NCI-H187 treated with DMSO at 0.1 percent for 48 hours (cell line): ENCODE measurements at regions not wholly inside any gene's neighbourhood (a gene's known extent, or its start where the extent isn't known, plus 50 kb on each side); places are given as distances from the start of the nearest gene placed in this dataset.
A peak's percentile ranks its signal among the peaks of the same experiment; 100 is the strongest.

Source experiments
- DNase-seq: peaks from one replicate; lab custom pipeline; 2025; lab: John Stamatoyannopoulos, UW

DNA sequence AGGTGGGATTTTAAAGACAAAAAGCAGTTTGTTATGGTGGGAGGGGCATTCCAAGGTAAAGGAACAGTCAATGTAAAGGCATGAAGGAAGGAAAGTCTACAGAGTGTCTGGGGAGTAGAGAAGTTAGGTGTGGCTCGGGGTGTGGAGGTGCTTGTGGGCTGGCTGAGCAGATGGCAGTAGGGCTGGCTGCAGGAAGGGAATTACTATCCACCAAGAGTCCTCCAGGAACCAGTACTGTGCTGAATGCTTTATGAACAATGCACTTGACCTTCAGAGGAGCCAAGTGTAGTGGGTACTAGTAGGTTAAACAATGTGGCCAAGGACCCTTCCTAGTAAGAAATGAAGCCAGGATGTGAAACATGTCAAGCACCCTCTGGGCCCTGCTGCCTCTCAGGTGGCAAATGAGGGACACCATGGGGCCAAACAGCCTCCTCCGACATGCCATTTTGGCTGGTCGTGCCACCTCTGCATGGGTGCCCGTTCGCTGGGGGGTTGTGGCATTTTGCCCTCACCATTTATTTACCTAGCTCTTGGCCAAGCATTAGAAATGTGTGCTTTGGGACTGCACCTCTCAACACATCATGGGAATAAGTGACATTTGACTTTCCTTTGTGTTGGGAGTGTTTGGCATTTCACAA lies 123.6 kb upstream of the TENM4 start:
- peak; percentile 15 for DNase-seq

DNA sequence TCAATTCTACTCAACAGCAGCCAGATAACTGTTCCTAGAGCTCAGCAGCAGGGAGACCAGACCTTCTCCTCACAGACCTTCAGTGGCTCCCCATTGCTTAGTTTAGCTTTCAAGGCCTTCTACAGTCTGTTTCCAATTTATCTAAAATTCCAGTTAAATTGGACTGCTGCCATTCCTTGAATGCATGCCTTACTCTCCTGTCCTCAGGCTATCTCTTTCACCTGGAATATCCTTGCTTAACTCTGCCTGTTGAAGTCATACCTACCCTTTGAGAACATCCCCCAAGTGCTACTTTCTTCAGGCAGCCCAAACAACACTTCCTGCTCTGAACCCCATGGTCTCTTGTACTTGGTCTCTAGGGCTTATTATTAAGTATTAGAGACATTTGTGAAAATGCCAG lies 120.7 kb upstream of the TENM4 start:
- DNase-seq = no peak

DNA sequence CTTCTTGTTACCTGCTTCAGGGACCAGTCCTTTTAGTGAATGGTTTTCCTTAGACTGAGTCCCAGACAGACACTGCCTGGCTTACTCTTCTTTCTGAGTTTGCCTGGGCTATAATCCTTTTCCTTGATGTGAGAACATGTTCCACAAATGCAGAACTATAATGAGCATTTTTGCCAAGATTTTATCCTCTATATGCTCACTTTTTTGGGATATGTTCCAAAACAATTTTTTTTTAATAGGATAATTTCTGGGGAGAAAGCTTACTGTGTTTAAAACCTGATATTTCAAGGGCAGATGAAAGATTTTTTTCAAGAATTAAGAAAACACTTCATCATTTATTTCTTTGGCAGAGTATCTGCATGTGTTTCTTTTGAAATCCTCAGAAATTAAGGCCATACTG lies 110.0 kb upstream of the TENM4 start:
- no peak for DNase-seq

DNA sequence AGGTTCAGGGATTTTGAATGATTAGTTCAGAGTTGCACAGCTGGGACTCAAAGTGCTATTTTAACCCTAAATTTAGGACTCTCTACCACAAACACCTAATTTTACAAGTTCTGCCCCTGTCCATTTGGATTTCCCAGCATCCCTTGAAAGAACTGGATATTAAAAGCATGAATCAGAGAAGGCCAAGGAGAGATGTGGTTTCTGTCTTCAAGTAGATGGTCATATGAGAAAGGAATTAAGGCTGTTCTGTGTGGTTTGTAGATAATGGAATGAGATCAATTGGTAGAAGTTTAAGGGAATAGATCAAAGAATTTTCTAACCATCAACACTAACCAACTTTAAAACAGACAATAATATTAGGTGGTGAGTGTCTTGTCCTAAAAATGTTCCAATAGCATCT lies 106.4 kb upstream of the TENM4 start:
- DNase-seq = no peak

DNA sequence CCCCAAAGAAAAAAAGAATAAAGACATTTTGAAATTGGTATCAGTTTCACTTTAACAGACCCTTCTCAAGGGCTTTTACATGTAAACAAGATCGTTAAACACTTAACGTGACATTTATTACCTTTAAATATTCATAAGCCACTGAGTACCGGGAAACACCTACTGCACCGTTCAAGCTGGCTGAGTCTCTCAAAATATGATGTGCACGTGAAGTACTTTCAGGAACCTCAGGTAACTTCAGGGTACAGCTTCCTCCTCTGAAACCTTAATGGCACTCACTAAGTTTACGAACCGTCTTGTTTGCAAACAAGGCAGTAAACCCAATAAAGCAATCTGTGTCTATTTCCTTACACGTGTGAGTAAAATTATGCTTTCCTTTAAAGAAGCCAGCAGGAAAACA lies 105.5 kb upstream of the TENM4 start:
- DNase-seq = peak; percentile 23

DNA sequence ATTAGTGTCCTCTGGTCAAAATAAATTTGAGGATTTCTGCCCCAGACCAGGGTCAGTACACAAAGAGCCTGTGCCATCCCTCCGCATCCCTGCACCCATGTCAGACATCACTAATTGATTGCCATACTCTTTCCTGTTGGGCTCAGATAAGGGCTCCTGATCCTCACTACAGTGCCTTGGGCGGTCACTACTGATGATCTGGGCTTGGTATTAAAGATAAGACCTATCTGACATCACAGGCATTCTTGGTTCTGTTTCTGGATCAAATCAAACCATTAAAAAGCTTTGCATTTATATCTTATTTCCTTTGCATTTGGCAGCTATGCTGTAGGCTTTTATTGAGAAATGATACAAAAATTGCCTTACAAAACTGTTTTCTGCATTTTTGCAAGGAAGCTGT lies 103.5 kb upstream of the TENM4 start:
- no peak for DNase-seq

DNA sequence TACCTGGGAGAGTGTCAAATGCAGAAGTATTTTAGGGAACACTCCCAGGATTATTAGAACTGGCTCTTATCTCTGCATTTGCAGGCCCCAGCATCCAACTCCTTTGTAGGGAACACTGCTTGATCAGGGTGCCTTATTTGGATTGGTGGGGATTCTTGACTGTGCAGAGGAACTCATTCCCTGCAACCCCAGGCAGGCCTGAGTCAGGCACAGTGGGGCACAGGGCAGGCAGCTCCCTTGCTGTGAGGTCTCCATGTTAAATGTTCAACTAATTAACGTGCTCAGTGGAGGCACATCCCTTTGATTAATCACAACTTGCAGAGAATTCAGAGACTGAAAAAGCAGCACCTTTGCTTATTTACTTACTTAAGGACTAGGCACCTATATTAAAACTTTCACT lies 102.3 kb upstream of the TENM4 start:
- no peak for DNase-seq

DNA sequence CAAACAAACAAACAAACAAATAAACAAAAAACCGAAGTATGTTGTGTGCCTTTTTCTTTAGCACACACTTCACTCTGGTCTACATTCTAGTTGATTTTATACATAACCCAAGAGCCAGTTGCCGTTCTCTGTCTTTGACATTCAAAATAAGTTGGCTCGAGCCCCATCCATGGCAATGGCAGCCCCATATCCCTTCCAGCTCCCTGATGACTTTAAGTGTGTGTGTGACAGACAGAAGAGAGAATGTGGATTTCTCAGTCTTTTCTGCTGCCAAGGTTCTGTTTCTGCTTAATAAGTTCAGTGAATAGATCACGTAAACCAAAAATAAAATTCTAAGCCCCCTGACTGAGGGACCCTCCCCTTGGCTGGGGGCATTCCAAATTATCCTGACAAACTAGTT lies 100.6 kb upstream of the TENM4 start:
- no peak for DNase-seq

DNA sequence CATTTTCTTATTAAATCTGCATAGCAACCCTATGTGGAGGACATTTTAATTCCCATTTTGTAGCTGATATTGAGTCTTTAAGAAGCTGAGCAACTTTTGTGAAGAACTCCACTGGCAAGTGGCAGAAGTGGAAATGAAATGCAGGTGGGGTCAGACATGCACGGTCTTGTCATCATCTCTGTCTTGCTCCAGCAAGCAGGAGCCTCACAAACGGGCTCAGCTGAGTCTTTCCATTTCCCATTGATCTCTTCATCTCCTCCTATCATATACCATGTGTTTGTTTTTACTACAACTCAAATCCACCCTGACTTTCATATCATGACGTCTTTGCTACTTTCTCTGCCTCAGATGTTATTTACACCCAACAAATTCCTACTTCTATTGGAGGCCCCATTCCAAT lies 97.9 kb upstream of the TENM4 start:
- DNase-seq = no peak

DNA sequence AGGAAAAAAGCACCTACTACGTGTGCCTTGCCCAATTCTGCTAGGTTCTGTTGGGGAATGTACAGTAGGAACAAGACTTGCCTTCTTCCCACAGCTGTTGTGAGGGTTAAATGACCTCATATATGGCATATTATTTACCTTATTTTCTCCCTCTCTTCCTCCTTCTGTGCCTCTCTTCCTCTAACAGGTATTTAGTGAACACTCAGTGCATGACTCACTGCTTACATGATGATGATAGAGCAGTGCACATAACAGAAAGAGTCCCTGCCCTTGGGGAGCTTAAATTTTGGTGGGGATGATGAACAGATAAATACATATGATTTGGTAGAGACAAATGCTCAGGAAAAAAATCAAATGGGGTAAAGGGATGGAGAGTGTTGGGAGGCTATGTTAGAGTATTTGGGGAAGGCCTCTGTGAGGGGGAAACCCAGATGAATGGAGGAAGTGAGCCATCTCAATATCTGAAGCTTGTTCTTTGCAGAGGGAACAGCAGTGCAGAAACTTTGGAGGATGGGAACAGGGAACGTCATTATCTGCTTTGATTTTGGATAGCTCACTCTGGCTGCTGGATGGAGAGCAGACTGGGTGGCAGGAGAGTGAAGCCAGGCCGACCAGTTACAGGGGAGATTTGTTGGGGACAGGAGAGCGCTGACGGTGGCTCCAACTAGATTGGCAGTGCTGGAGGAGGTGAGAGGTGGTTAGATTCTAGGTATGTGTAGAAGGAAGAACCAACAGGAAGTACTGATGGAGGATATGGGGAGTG lies 95.5 kb upstream of the TENM4 start:
- DNase-seq = no peak

DNA sequence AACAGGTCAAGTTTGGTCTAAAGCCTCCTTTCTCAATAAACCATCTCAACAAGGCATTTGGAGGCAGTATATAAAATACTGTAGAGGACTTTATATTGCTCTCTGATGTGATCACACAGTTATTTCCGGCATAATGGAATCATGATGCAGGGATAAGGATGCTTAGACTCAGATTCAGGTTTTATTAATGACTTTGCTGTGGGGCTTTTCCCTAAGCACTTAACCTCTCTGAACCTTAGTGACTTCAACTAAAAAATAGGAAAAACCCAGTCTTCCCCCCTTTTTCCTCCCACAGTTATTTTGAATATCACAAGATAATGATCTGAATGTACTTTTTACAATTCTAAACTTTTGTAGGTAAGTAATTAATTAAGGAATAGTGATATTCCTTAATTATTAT lies 94.8 kb upstream of the TENM4 start:
- DNase-seq = no peak

DNA sequence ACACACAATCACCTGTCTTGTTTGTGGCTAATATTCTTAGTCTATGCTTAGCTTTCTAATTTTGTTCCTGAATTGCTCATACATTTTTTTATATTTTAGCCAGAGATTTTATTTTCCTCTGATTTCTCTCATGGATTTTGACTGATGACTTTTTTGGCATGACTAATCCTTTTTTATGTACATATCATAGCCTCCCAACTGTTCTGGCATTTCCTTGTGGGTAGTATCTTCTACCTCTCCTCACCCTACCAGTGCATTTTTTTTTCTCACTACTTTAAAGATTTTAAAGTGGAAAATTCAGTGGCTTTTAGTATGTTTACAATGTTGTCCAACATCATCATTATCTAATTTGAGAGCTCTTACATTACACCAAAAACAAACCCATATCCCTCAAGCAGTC lies 84.4 kb upstream of the TENM4 start:
- no peak for DNase-seq

DNA sequence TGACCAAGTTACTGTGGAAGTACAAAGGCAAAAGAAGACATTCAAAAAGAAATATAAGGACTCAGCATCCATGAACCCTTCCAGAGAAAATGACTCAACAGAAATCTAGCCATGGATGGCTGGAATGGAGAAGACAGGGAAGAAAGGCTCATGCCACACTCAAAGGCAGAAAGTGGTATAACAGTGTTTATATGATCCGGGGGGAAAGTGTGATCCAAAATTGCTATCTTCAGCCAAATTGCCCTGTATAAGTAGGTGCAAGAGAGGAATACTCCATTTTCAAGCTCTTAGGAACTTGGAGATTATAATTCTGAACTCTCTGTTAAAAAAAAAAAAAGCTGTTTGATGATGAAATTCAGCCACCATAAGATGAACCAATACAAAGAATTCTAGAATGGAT lies 81.8 kb upstream of the TENM4 start:
- DNase-seq = no peak

DNA sequence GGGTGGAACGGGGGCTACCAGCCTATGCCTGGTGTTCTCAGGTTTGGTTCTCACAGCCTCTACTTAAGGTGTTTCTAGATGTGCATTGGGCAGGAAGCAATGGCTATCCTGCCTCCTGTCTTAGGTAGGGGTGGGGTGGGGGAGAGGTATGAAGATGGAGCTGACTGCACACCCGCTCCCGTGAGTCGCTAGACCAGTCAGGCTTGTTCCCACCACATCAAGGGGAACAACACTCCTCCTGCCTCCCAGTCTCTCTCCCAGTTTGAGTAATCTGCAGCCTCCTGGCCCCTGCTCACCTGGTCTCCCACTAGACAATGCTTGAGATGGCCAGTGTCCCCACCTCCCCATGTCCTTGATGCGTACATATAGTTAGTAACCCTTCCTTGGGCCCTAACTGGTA lies 79.3 kb upstream of the TENM4 start:
- DNase-seq = no peak

DNA sequence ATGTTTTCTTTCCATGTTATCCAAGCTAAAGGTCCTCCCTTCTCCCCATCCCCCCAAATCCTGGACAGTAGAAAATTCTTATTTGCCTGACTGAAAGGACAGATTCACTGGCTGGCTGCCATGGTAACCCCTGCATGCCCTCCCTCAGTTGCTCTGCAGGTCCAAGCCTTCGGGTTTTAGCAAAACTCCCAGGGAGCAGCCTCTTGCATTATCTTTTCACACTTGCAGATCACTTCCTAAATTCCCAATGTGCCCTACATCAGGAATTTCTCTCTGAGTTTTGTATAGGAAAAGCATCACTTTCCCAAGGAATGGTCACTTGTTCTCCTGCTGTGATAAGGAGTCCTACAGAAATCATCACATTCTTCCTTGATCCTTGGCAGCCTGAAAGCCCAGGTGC lies 75.0 kb upstream of the TENM4 start:
- DNase-seq = no peak

DNA sequence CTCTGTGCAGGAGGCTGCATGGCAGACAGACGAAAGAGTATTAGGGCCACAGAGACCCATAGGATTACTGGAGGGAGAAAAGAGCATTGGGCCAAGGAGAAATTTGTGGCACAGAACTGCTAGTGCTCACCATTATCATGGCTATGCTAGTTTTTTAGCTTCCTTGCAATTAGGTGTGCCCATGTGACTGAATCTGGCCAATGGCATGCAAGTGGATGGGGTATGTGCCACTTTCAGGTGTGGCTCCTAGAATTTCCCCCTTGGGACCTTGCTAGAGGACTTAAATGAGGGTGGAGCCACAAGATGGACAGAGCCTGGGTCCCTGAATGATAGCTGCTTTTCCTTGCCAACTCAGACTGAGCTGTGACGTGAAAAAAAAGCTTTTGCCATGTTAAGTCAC lies 73.9 kb upstream of the TENM4 start:
- DNase-seq = no peak

DNA sequence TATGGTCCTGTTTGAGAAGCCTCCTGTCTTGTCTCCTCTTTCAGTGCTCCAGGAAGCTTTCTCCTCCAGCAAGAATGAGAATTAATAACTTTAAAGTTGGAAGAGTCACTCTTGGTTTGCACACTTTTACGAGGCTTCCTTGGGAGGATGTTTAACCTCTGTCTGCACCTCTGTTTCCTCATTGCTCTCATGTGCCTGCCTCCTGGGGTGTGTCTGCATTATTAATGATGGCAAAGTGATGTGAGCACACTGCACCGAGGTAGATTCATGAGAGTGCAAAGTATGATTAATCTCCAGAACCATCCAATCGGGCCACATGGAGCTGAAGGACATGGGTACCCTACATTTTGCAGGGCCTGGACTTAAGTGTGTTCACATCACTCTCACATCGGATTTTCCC lies 73.5 kb upstream of the TENM4 start:
- no peak for DNase-seq

DNA sequence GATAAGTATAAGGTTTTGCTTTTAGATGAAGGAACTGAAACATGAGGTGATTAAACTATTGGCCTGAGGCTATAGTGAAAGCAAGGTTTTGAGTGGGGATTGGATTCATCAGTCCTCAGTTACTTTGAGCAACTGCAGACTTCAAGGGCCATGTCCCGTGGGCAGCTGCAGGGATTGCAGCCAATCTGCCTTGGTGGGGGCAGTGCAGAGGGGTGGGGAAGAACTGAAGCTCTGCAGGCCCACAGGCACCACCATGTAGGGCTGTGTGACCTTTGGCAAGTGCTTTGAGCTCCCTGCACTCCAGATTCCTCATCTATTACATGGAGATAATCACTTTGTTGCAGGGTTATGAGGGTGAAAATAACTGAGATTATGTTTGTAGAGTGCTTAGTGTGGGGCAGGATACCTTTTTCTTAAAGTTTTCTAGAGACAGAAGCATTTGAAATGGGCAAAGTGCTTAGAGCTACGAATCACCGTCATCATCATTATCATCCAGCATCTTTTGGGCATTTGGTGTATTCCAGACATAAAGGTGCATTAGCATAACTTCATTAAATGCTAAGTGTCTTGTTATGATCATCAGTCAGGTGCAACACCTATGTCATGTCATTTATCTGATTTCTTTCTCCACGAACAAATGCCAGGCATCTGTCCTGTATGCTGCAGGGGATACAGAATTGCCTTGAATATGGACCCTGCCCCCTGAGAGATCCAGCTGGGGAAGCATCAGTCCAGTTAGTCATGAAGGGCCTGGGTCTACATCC lies 72.1 kb upstream of the TENM4 start:
- no peak for DNase-seq

DNA sequence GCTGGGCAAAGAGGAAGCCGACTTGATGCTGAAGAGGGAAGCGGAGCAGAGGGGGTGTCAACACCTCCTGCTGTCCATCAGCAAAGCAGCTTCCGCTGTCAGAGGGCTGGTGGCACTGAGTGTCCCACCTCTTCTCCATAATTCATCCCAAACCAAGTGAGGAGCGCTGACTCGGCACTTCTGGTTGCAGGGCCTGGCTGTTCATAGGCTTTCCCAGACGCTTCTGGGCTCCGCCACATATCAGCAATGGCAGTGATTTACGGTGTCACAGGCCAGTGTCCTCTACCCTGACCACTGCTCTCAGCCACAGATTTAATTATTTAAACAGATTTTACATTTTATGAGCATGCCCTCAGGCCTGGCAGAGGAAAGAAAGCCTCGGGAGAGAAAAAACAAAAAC lies 70.1 kb upstream of the TENM4 start:
- no peak for DNase-seq

DNA sequence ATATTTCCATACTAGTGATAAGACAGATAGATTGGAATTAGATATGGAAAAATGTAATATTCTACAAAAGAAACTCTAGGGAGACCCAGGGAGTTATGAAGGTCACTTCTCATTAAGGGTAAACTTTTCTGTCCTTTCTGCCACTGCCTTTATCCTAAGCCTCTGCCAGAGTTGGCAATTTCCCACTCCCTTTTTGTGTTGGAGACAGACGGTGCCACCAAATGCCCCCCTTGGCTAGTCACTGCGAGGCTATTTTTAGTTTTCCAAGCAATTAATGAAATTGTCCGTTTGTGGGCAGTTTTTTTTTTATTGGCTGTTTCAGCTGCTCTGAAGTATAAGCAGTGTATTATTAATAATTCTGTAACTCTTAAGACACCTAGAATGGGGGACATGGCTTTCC lies 67.6 kb upstream of the TENM4 start:
- no peak for DNase-seq

DNA sequence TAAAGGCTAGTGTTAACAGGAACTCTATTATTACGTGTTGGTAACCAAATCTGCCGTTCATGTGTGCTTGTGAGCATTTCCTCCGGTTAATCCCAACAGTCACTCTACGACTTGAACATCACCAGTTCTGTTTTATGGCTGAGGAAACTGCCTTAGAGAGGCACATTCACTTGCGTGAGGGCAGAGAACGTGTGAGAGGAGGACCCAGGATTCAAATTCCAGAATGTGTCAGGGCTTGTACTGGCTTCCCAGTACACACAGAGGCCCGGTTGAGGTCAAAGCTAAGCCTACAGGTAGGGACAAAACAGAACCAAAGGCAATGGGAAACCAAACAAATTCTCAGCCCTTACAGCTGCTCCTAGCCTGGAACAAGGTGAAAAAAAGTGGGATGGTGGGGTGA lies 66.9 kb upstream of the TENM4 start:
- DNase-seq = no peak

DNA sequence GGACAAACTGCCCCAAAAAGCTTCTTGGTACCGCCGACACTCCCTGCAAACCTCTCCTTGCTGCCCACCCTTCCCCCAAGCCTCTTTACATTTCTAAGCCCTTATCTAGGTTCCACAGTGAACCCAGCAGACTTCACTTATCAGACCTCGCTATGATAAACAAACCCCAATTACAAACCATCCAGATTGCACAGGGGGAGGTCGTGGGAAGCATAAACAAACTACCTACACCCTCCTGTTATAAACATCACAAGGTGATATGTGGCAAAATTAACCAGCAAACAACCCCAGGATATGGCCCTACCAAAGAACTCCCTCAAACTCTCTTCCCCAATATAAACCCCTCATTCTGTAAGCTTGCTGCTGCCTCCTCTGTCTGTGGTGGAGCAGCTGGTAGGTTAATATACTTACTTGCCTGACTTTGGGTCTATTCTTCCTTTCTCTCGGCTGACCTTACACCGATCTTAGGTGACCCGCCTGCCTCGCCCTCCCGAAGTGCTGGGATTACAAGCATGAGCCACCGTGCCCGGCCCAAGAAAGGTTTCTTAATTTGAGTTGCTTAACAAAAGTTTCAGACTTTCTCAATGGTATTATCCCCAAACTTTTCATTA lies 66.0 kb upstream of the TENM4 start:
- DNase-seq = no peak

DNA sequence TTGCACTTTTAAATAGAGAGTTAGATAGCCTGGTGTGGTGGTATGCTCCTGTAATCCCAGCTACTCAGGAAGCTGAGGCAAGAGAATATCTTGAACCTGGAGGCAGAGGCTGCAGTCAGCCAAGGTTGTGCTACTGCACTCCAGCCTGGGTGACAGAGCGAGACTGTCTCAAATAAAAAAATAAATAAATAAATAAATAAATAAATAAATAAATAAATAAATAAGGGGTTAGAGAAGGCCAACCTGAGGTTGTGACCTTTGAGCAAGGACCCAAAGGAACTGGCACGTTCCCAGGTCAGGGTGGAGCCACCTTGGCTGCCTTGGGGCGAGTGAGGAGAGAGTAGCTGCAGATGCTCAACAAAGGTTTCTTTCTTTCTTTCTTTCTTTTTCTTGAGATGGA lies 65.3 kb upstream of the TENM4 start:
- DNase-seq = no peak
